Natural killer cell treated with Interleukin-12 subunit alpha and Interleukin-12 subunit beta and Interleukin-15 and Interleukin-18, amount 100 ng/mL, for 72 hours (primary cell): ENCODE measurements at regions not wholly inside any gene's neighbourhood (a gene's known extent, or its start where the extent isn't known, plus 50 kb on each side); places are given as distances from the start of the nearest gene placed in this dataset.

ENCODE experiments used
- ATAC-seq, 2 donors: fragments of 150-1000 bp; cut with Tn5 transposase in 1 of 2; sonication (Bioruptor Pico), chemical (Tn5 transposase) in 1 of 2; 2 replicates each; pipeline ENCODE4 v1.10.0; 2021
- DNase-seq: peaks from one replicate; pipeline ENCODE4 v3.0.0; 2022; ENCODE audit warnings: low spot score
- H3K27ac Mint-ChIP-seq, 2 donors: 1 replicate in 1 of 2; 2 replicates in 1 of 2; pipeline ENCODE4 v1.8.0; 2022; ENCODE audit warnings: mixed read lengths in 2 of 2, mild to moderate bottlenecking in 1 of 2, moderate library complexity in 1 of 2
- H3K27me3 Mint-ChIP-seq, 2 donors: 1 replicate in 1 of 2; 2 replicates in 1 of 2; pipeline ENCODE4 v1.8.0; 2022; ENCODE audit warnings: mixed read lengths in 2 of 2
- H3K36me3 Mint-ChIP-seq: one replicate; pipeline ENCODE4 v1.8.0; 2022; ENCODE audit warnings: mixed read lengths
- H3K4me1 Mint-ChIP-seq, 2 donors: 1 replicate in 1 of 2; 2 replicates in 1 of 2; pipeline ENCODE4 v1.8.0; 2022; ENCODE audit warnings: low read depth in 2 of 2, mixed read lengths in 2 of 2, mild to moderate bottlenecking in 1 of 2
- H3K4me3 Mint-ChIP-seq: one replicate; pipeline ENCODE4 v1.8.0; 2022; ENCODE audit warnings: mixed read lengths
- H3K9me3 Mint-ChIP-seq: 2 replicates; pipeline ENCODE4 v1.8.0; 2022; ENCODE audit warnings: mixed read lengths

DNA sequence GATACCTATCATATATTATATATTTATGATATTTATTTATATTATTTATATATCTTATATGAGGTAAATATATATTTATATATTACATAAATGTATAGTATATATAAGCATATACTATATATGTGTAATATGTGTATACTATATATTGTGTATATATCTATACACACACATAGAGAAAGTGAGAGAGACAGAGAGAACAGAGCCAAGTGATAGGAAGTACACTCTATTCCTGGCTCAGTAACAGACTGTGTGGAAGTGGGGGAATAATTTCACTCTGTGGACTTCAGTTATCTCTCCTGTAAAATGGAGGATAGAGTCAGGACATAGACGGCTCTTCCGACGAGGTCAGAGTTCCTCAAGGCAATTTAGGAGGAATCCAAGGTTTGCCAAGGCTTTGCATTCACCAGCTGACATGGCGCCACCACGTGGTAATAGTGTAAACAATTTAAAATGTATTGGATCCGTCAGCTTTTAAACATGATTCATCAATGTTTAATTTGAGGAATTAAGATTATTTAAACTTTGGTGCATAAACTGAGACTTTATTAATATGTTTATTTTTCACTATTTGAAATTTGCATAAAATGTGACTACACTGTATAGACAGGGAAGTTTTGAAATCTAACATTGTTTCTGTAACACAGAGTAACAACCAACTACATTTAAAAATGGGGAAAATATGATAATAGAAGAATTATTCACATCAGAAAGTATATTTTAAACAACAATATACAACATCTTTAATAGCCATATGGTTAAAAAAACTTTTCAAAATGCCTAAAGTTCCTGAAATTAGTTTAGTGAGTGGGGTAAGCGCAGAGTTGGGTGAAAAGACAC lies 75.4 kb upstream of the TMEM244 start:
- Mint-ChIP-seq H3K27me3 (peaks cover 27 to 40% of the 10 kb centered on the region in 2 donors), H3K27ac (no peak overlapping the region), H3K9me3 (no peaks in the 10 kb centered on the region), H3K36me3 (no peaks in the 10 kb centered on the region), H3K4me1 (no peaks in the 10 kb centered on the region), H3K4me3 (no peak overlapping the region)
- ATAC-seq (no peak), DNase-seq (no peak)

GRCh38 chr6:129932321-129932720 lies 71.2 kb upstream of the TMEM244 start:
- H3K4me1 Mint-ChIP-seq, result no peaks in the 10 kb centered on the region
- H3K4me3 Mint-ChIP-seq, result no peak overlapping the region
- H3K36me3 Mint-ChIP-seq, result no peaks in the 10 kb centered on the region
- DNase-seq (no peak), ATAC-seq (no peak)
- no peaks in the 10 kb centered on the region for H3K9me3 Mint-ChIP-seq
- peaks cover 6 to 14% of the 10 kb centered on the region in 2 donors for H3K27me3 Mint-ChIP-seq
- H3K27ac Mint-ChIP-seq, result no peak overlapping the region

DNA sequence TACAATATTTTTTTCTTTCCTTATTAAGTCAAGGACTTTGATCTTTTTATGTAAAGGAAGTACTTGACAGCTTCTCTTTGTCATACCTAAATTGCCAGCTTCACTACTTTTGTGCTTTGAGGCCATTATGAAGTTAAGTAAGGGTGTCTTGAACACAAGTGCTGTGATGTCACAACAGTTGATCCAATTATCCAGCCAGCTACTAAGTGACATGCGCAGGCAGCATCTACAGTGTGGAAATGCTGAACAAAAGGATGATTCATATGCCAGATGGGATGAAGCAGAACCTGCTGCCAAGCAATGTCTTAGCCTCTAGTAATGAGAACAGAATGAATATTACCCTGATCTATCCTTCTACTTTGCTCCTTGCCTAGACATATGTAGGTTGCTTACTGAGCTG lies 68.3 kb upstream of the TMEM244 start:
- Mint-ChIP-seq H3K4me1 (no peaks in the 10 kb centered on the region), H3K9me3 (no peaks in the 10 kb centered on the region), H3K36me3 (no peaks in the 10 kb centered on the region), H3K4me3 (no peak overlapping the region), H3K27me3 (peaks cover 9 to 21% of the 10 kb centered on the region in 2 donors), H3K27ac (no peak overlapping the region)
- no peak for ATAC-seq
- no peak for DNase-seq

GRCh38 chr6:129923530-129924250 lies 62.6 kb upstream of the TMEM244 start:
- Mint-ChIP-seq H3K4me3 (no peak overlapping the region), H3K9me3 (no peaks in the 10 kb centered on the region), H3K36me3 (no peaks in the 10 kb centered on the region), H3K27me3 (peaks cover 3 to 8% of the 10 kb centered on the region in 2 donors), H3K27ac (no peak overlapping the region), H3K4me1 (no peaks in the 10 kb centered on the region)
- no peak for ATAC-seq
- no peak for DNase-seq

GRCh38 chr6:129921169-129921817 lies 60.2 kb upstream of the TMEM244 start:
- H3K4me1 Mint-ChIP-seq, result no peaks in the 10 kb centered on the region
- H3K27me3 Mint-ChIP-seq, result peaks cover 0 to 3% of the 10 kb centered on the region in 2 donors
- no peaks in the 10 kb centered on the region for H3K9me3 Mint-ChIP-seq
- DNase-seq (no peak), ATAC-seq (peak in 1 of 2 donors; percentile 36)
- H3K27ac Mint-ChIP-seq, result no peak overlapping the region
- H3K36me3 Mint-ChIP-seq, result no peaks in the 10 kb centered on the region
- H3K4me3 Mint-ChIP-seq, result no peak overlapping the region

DNA sequence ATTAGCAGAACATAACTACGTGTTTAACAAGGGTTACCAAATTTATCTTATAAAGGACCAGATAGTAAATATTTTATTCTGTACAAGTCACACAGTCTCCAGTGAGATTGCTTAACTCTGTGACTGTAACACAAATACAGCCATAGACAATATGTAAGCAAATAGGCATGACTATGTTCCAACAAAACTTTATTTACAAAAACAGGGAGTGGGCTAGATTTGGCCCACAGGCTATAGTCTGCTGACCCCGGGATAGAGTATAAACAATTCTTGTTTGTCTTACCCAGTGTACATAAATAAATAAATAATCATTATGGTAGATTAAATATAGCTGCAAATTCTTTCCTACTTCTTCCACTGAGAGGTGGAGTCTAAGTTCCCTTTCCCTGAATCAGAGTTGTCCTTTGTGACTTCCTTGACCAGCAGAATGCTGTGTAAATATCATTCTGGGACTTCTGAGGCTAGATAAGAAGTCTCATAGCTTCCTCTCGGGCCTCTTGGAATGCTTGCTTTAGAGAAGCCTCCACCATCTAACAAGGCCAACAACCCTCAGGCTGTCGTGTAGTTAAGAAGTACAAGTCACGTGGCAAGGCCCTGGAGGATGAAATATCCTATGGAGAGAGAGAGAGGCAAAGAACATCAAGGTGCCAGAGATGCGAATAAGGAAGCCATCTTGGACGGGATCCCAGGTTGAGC lies 59.1 kb upstream of the TMEM244 start:
- Mint-ChIP-seq H3K27ac (no peak overlapping the region), H3K27me3 (peaks cover 0 to 2% of the 10 kb centered on the region in 2 donors), H3K36me3 (no peaks in the 10 kb centered on the region), H3K9me3 (no peaks in the 10 kb centered on the region), H3K4me1 (no peaks in the 10 kb centered on the region), H3K4me3 (no peak overlapping the region)
- no peak for DNase-seq
- ATAC-seq, result no peak

GRCh38 chr6:129911732-129912131 lies 50.6 kb upstream of the TMEM244 start:
- Mint-ChIP-seq H3K27me3 (peaks cover 0 to 3% of the 10 kb centered on the region in 2 donors), H3K9me3 (no peaks in the 10 kb centered on the region), H3K27ac (no peak overlapping the region), H3K36me3 (no peaks in the 10 kb centered on the region), H3K4me3 (no peak overlapping the region), H3K4me1 (peaks cover 0 to 8% of the 10 kb centered on the region in 2 donors)
- ATAC-seq, result no peak
- no peak for DNase-seq
